K562 (cell line): ENCODE measurements at regions not wholly inside any gene's neighbourhood (a gene's known extent, or its start where the extent isn't known, plus 50 kb on each side); places are given as distances from the start of the nearest gene placed in this dataset.

Source experiments
- BRD4 ChIP-seq: fragments of 200-600 bp; sonication (generic); IDR thresholded peaks from 2 replicates; pipeline ENCODE4 v1.6.1; 2017; ENCODE audit warnings: inconsistent platforms
- CEBPB ChIP-seq: fragments of 450-650 bp; IDR thresholded peaks from 2 replicates; pipeline ENCODE4 v1.6.1; 2016; ENCODE audit warnings: missing genetic modification characterization, missing compliant biosample characterization
- ELF1 ChIP-seq: fragments of 200-800 bp; sonication (Bioruptor generic); IDR thresholded peaks from 2 replicates; pipeline ENCODE4 v1.6.1; 2016; ENCODE audit warnings: missing genetic modification characterization, missing compliant biosample characterization
- FOXA3 ChIP-seq, 2 experiments: fragments of 450-650 bp in 1 of 2; sonication (generic) in 1 of 2; formaldehyde crosslinking; IDR thresholded peaks in 1 of 2; conservative IDR thresholded peaks in 1 of 2; 2 replicates each; pipeline versions ENCODE4 v1.4.0 to v1.8.0; 2020 to 2022; ENCODE audit warnings: mild to moderate bottlenecking in 2 of 2, missing genetic modification reagents in 1 of 2
- FOXK2 ChIP-seq, 2 experiments: fragments of 450-650 bp; IDR thresholded peaks in 1 of 2; conservative IDR thresholded peaks in 1 of 2; 2 replicates each; pipeline ENCODE4 v1.6.1; 2016; ENCODE audit warnings: low read depth in 2 of 2, mild to moderate bottlenecking in 1 of 2
- L3MBTL2 ChIP-seq: fragments of 450-650 bp; IDR thresholded peaks from 2 replicates; pipeline ENCODE4 v1.6.1; 2016; ENCODE audit warnings: mild to moderate bottlenecking, moderate library complexity
- MAFG ChIP-seq: fragments of 450-650 bp; conservative IDR thresholded peaks from 2 replicates; pipeline ENCODE4 v1.6.1; 2016; ENCODE audit warnings: missing genetic modification characterization, missing compliant biosample characterization
- NR4A1 ChIP-seq, 2 experiments: fragments of 250-450 bp in 1 of 2; fragments of 450-650 bp in 1 of 2; sonication (Bioruptor Pico) in 1 of 2; IDR thresholded peaks; 2 replicates each; pipeline versions ENCODE4 v1.4.0 to v1.6.1; 2016 to 2020; ENCODE audit warnings: mild to moderate bottlenecking in 2 of 2, missing compliant biosample characterization in 1 of 2, missing genetic modification characterization in 1 of 2, moderate library complexity in 1 of 2
- RBFOX2 ChIP-seq: fragments of 200-400 bp; formaldehyde crosslinking; IDR thresholded peaks from 2 replicates; pipeline ENCODE4 v1.6.1; 2017; ENCODE audit warnings: low read depth, mild to moderate bottlenecking, low read length, moderate library complexity
- RCOR1 ChIP-seq, 2 experiments: IDR thresholded peaks; 2 replicates each; pipeline ENCODE4 v1.6.1; 2012; ENCODE audit warnings: low read depth in 2 of 2, low read length in 2 of 2, borderline replicate concordance in 1 of 2, improper control_type of control experiment in 1 of 2
- SETDB1 ChIP-seq: IDR thresholded peaks from one replicate; pipeline ENCODE4 v1.6.1; 2012; ENCODE audit warnings: low read length, control low read depth, inconsistent platforms
- SOX6 ChIP-seq: fragments of 450-650 bp; IDR thresholded peaks from 2 replicates; pipeline ENCODE4 v1.6.1; 2014; ENCODE audit warnings: mild to moderate bottlenecking
- ZNF217 ChIP-seq: sonication (generic); formaldehyde crosslinking; IDR thresholded peaks from 2 replicates; pipeline ENCODE4 v1.8.0; 2022; ENCODE audit warnings: mild to moderate bottlenecking, missing genetic modification reagents
- ZNF507 ChIP-seq: conservative IDR thresholded peaks from 2 replicates; pipeline ENCODE4 v1.6.1; 2017; ENCODE audit warnings: missing genetic modification characterization, missing compliant biosample characterization
- TF ChIP-seq, protein P1 (sequence below), 2 experiments: fragments of 450-650 bp in 1 of 2; sonication (generic) in 1 of 2; formaldehyde crosslinking in 1 of 2; IDR thresholded peaks; 2 replicates each; pipeline versions ENCODE4 v1.7.1 to v1.9.0; 2016 to 2022; ENCODE audit warnings: inconsistent platforms in 1 of 2, mild to moderate bottlenecking in 1 of 2, missing genetic modification reagents in 1 of 2
- TF ChIP-seq, protein P2 (sequence below), 3 experiments: fragments of 200-800 bp in 1 of 3; sonication (Bioruptor generic) in 1 of 3; sonication (generic) in 1 of 3; formaldehyde crosslinking in 1 of 3; IDR thresholded peaks; 2 replicates each; pipeline versions ENCODE4 v1.6.1 to v1.8.0; 2016 to 2022; ENCODE audit warnings: mild to moderate bottlenecking in 2 of 3, missing compliant biosample characterization in 2 of 3, missing genetic modification characterization in 2 of 3, missing genetic modification reagents in 1 of 3

GRCh38 chr1:121586369-121587229 lies 401.8 kb downstream of the SRGAP2C start (continued):
- TF ChIP-seq, protein P1, sequence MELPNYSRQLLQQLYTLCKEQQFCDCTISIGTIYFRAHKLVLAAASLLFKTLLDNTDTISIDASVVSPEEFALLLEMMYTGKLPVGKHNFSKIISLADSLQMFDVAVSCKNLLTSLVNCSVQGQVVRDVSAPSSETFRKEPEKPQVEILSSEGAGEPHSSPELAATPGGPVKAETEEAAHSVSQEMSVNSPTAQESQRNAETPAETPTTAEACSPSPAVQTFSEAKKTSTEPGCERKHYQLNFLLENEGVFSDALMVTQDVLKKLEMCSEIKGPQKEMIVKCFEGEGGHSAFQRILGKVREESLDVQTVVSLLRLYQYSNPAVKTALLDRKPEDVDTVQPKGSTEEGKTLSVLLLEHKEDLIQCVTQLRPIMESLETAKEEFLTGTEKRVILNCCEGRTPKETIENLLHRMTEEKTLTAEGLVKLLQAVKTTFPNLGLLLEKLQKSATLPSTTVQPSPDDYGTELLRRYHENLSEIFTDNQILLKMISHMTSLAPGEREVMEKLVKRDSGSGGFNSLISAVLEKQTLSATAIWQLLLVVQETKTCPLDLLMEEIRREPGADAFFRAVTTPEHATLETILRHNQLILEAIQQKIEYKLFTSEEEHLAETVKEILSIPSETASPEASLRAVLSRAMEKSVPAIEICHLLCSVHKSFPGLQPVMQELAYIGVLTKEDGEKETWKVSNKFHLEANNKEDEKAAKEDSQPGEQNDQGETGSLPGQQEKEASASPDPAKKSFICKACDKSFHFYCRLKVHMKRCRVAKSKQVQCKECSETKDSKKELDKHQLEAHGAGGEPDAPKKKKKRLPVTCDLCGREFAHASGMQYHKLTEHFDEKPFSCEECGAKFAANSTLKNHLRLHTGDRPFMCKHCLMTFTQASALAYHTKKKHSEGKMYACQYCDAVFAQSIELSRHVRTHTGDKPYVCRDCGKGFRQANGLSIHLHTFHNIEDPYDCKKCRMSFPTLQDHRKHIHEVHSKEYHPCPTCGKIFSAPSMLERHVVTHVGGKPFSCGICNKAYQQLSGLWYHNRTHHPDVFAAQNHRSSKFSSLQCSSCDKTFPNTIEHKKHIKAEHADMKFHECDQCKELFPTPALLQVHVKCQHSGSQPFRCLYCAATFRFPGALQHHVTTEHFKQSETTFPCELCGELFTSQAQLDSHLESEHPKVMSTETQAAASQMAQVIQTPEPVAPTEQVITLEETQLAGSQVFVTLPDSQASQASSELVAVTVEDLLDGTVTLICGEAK (IDR thresholded peaks at IDR 0.05) = peak; percentile 46; the same call in 1 of the 2 replicates
- TF ChIP-seq, protein P1 (CRISPR knock-in tag; IDR thresholded peaks at IDR 0.05) = no peak
- TF ChIP-seq SOX6 (peak; percentile 50; the same call in 1 of the 2 replicates), ZNF507 (tag) (no peak), ELF1 (tag) (peak; percentile 39; the same call in 1 of the 2 replicates), L3MBTL2 (peak; percentile 35), BRD4 (peak; percentile 60; the same call in 1 of the 2 replicates), SETDB1 (no peak), FOXA3 (CRISPR knock-in tag; conservative IDR thresholded peaks at IDR 0.05 in 1 of 2, IDR thresholded peaks at IDR 0.05 in 1 of 2) (peak; percentile 71 to 72; a peak in 3 of 4 replicates), NR4A1 (CRISPR knock-in tag; IDR thresholded peaks at IDR 0.05) (no peak), NR4A1 (tag; IDR thresholded peaks at IDR 0.05) (0 out of 2 replicates have a peak, but pooled peaks have one; percentile 34), RBFOX2 (peak; percentile 34; the same call in 1 of the 2 replicates), MAFG (tag) (0 out of 2 replicates have a peak, but pooled peaks have one; percentile 28), FOXK2 (conservative IDR thresholded peaks at IDR 0.05 in 1 of 2, IDR thresholded peaks at IDR 0.05 in 1 of 2; ENCODE audit: low read depth in 2 of 2) (peak; percentile 65 to 82; a peak in 3 of 4 replicates), ZNF217 (no peak), CEBPB (tag) (no peak), RCOR1 (IDR thresholded peaks at IDR 0.05; ENCODE audit: borderline replicate concordance in 1 of 2, low read depth in 2 of 2, low read length in 2 of 2) (no peak)
- TF ChIP-seq, protein P2, sequence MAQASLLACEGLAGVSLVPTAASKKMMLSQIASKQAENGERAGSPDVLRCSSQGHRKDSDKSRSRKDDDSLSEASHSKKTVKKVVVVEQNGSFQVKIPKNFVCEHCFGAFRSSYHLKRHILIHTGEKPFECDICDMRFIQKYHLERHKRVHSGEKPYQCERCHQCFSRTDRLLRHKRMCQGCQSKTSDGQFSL (CRISPR knock-in tag; IDR thresholded peaks at IDR 0.05) = no peak
- TF ChIP-seq, protein P2 (tag; IDR thresholded peaks at IDR 0.05) = 0 out of 4 replicates have a peak, but pooled peaks of 1 of the 2 experiments have one; percentile 6
